ENCODE measurements at regions not wholly inside any gene's neighbourhood (a gene's known extent, or its start where the extent isn't known, plus 50 kb on each side); places are given as distances from the start of the nearest gene placed in this dataset.
A peak's percentile ranks its signal among the peaks of the same experiment; 100 is the strongest.

DNA sequence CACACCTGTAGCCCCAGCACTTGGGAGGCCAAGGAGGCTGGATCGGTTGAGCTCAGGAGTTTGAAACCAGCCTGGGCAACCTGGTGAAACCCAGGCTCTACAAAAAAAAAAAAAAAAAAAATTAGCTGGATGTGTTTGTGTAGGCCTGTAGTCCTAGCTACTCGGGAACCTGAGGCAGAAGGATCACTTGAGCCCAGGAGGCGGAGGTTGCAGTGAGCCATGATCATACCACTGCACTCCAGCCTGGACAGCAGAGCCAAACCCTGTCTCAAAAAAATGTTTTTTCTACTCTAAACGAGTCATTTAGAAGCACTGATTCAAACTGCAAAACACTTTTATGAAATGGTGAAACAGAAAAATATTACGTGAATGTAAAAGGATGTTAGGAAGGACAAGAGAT lies 69.1 kb upstream of the SLC39A10 start:
- TF ChIP-seq, protein P1, sequence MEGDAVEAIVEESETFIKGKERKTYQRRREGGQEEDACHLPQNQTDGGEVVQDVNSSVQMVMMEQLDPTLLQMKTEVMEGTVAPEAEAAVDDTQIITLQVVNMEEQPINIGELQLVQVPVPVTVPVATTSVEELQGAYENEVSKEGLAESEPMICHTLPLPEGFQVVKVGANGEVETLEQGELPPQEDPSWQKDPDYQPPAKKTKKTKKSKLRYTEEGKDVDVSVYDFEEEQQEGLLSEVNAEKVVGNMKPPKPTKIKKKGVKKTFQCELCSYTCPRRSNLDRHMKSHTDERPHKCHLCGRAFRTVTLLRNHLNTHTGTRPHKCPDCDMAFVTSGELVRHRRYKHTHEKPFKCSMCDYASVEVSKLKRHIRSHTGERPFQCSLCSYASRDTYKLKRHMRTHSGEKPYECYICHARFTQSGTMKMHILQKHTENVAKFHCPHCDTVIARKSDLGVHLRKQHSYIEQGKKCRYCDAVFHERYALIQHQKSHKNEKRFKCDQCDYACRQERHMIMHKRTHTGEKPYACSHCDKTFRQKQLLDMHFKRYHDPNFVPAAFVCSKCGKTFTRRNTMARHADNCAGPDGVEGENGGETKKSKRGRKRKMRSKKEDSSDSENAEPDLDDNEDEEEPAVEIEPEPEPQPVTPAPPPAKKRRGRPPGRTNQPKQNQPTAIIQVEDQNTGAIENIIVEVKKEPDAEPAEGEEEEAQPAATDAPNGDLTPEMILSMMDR (IDR thresholded peaks at IDR 0.05; ENCODE audit: insufficient read depth, missing control alignments): no peak
- no peak for FAIRE-seq
- no peak for DNase-seq (ENCODE audit: insufficient read length, low spot score)

DNA sequence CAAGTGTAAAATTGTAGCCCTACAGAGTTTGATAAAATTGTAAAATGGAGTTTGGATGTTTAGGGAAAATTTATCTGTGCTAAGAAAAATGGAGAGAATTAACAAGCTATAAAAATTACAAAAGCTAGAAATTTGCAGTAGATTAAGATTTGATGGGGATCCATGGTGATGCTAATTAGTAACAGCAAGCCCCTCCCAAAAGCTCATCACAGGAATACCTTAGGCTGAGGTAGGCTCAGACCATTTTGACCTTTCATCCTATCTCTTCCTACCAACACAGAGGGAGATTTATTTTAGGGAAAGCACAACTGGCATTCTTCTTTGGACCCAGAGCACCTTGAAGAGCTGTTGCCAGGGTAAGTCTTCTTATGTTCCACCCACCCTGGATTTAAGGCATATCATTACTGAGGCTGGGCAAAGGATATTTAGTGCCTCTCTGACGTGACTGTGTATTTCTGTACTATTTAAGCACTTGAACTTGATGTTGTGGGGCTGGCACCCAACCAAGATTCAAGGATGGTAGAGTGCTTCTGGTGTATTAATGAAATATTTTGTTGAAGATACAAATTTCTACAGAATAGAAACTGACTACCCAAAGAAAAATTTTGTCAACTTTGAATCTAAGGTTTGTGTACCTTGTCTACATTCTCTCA lies 70.8 kb upstream of the SLC39A10 start:
- no peak for DNase-seq (ENCODE audit: insufficient read length, low spot score)
- FAIRE-seq: no peak
- TF ChIP-seq, protein P1 (IDR thresholded peaks at IDR 0.05; ENCODE audit: insufficient read depth, missing control alignments): no peak

DNA sequence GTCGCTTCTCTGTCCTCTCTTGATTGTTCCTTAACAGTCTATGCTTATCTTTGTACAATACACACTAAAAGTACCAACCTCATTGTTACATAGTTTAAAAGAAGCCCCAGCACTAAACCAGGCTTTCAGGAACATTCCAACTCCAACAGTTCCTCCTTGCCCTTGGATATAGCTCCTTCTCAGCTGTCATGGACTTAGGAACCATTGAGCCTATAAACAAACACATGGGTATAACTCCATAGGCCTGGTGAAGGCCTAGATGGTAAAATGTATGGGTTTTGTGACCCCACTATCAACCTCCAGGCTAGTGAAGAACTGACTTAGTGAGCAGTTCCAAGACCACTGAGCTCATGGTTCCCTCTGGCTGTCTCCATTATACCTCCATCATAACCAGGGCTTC lies 74.8 kb upstream of the SLC39A10 start:
- TF ChIP-seq, protein P1 (IDR thresholded peaks at IDR 0.05; ENCODE audit: insufficient read depth, missing control alignments): no peak
- no peak for DNase-seq (ENCODE audit: insufficient read length, low spot score)
- FAIRE-seq: no peak

DNA sequence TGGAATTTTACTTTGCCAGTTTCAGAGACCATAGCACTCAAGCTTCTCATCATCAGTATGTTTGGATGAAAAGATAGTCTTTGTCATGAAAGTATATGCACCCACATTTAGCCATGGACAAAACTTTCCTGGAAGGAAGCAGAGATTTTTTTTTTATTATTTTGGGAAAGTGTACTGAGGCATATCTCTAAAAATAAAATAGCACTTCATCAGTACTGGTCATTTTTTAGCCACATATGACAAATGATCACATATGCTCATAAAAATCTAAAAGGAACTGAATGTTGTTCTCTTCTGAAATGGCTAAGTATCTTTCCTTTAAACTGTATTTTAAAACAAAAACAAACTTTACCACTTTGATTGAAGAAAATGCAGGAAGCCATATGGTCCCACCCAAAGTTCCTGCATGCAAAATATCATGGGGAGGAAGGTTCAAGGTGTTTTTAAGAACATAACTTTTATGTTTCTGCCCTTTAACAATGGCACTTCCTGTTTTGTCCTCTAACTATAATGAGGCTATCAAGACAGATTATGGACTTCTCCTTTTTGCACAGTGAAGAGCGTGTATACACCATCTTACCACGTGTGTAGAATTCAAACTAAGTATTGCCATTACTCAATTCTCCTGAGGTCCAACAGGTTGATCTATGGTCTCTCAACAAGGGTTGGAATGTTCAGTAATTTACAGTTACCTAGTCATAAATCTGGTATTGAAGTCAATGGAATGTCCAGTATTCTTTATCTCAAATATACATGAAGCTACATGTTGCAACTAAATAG lies 77.1 kb upstream of the SLC39A10 start:
- DNase-seq (ENCODE audit: insufficient read length, low spot score): no peak
- TF ChIP-seq, protein P1 (IDR thresholded peaks at IDR 0.05; ENCODE audit: insufficient read depth, missing control alignments): no peak
- FAIRE-seq: no peak

DNA sequence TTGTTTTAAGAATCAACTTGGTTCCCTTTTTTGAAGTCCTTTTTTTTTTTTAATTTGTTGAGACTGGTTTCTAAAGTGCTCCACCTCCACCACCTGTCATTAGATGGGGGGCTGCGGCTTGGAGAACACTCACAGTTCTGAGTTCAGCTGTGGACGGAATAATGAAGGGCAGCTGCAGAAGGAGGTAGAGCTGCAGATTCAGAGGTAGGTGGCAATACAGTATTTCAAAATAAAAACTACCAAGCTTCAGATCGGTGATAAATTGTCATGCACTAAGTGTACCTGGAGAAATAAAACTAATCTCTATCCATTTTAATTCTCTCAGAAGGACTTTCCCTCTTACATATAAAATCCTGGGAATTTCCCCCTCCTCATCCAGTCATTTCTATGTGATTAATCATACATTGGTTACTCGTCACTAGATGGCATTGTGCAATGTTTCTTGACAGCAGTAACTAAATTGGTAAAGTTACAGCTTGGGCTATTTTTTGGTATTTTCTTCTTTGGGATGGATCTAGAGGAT lies 81.1 kb upstream of the SLC39A10 start:
- DNase-seq (ENCODE audit: insufficient read length, low spot score) (no peak), FAIRE-seq (peak; percentile 21)
- TF ChIP-seq, protein P1 (IDR thresholded peaks at IDR 0.05; ENCODE audit: insufficient read depth, missing control alignments): peak; percentile 60

DNA sequence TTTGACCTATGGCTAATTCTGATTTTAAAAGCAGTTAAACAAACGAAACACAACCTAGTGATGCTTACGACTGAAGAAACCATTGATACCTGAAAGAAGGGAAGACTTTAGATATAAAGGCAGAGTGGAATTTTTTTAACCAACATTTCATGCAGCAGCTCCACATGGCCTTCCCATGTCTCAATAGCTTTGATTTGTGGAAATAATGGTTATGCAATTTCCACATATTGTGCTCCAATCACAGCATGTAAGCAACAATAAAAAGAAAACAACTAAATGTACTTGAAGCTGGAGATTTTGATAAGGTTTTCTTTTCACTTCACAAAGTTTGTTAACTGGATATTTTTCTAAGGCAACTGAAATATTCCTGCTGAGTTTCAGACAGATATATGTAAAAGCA lies 82.0 kb upstream of the SLC39A10 start:
- TF ChIP-seq, protein P1 (IDR thresholded peaks at IDR 0.05; ENCODE audit: insufficient read depth, missing control alignments): no peak
- no peak for DNase-seq (ENCODE audit: insufficient read length, low spot score)
- FAIRE-seq: no peak

DNA sequence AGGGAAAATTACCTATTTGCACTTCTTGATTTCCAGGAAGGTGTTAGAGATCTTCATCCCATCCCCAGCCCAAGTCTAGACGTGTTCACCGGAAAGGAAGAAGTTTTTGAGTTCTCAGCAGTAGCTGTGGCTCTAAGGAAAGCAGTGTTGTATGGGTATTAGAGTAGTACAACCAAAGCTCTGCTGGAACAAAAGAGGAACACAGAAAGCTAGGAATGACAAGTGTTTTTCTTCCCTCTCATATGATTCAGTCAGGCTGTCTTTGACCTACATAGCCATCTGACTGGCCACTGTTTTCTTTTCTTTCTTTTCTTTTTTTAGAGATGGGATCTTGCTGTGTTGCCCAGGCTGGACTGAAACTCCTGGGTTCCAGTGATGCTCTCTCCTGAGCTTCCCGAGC lies 82.7 kb upstream of the SLC39A10 start:
- TF ChIP-seq, protein P1 (IDR thresholded peaks at IDR 0.05; ENCODE audit: insufficient read depth, missing control alignments): no peak
- DNase-seq (ENCODE audit: insufficient read length, low spot score) (no peak), FAIRE-seq (no peak)

All from D721Med (cell line).